ENCODE measurements at regions not wholly inside any gene's neighbourhood (a gene's known extent, or its start where the extent isn't known, plus 50 kb on each side); places are given as distances from the start of the nearest gene placed in this dataset.

GRCh38 chr5:129223178-129223577, 128.6 kb downstream of the ISOC1 start:
- TF ChIP-seq CTCF (conservative IDR thresholded peaks at IDR 0.05), result no peak
- DNase-seq (ENCODE audit: extremely low spot score, unreplicated experiment), result no peak
- Mint-ChIP-seq H3K4me1 (ENCODE audit: unreplicated experiment) (no peaks in the 10 kb centered on the region), H3K36me3 (no peaks in the 10 kb centered on the region), H3K4me3 (no peak overlapping the region), H3K27ac (no peak overlapping the region), H3K27me3 (no peaks in the 10 kb centered on the region), H3K9me3 (no peaks in the 10 kb centered on the region)

- DNase-seq (ENCODE audit: extremely low spot score, unreplicated experiment), result no peak
- Mint-ChIP-seq H3K27me3 (no peaks in the 10 kb centered on the region), H3K36me3 (no peaks in the 10 kb centered on the region), H3K9me3 (no peaks in the 10 kb centered on the region), H3K27ac (no peak overlapping the region), H3K4me3 (no peak overlapping the region), H3K4me1 (ENCODE audit: unreplicated experiment) (no peaks in the 10 kb centered on the region)
- TF ChIP-seq CTCF (conservative IDR thresholded peaks at IDR 0.05), result no peak
These were observed 134.0 kb downstream of the ISOC1 start for GRCh38 chr5:129228577-129228976.

GRCh38 chr5:129241755-129242154, 147.2 kb downstream of the ISOC1 start:
- Mint-ChIP-seq H3K9me3 (no peaks in the 10 kb centered on the region), H3K27me3 (no peaks in the 10 kb centered on the region), H3K4me1 (ENCODE audit: unreplicated experiment) (peaks cover 6% of the 10 kb centered on the region), H3K27ac (no peak overlapping the region), H3K36me3 (no peaks in the 10 kb centered on the region), H3K4me3 (no peak overlapping the region)
- DNase-seq (ENCODE audit: extremely low spot score, unreplicated experiment), result no peak
- no peak for TF ChIP-seq CTCF (conservative IDR thresholded peaks at IDR 0.05)

- Mint-ChIP-seq H3K36me3 (no peaks in the 10 kb centered on the region), H3K4me3 (no peak overlapping the region), H3K27ac (no peak overlapping the region), H3K27me3 (no peaks in the 10 kb centered on the region), H3K9me3 (no peaks in the 10 kb centered on the region), H3K4me1 (ENCODE audit: unreplicated experiment) (peaks cover 6% of the 10 kb centered on the region)
- no peak for DNase-seq (ENCODE audit: extremely low spot score, unreplicated experiment)
- no peak for TF ChIP-seq CTCF (conservative IDR thresholded peaks at IDR 0.05)
These were observed 148.5 kb downstream of the ISOC1 start for GRCh38 chr5:129243039-129243438.

- H3K4me1 Mint-ChIP-seq (ENCODE audit: unreplicated experiment), result peaks cover 6% of the 10 kb centered on the region
- DNase-seq (ENCODE audit: extremely low spot score, unreplicated experiment), result no peak
- no peak overlapping the region for H3K27ac Mint-ChIP-seq
- TF ChIP-seq CTCF (conservative IDR thresholded peaks at IDR 0.05), result no peak
- no peak overlapping the region for H3K4me3 Mint-ChIP-seq
- H3K9me3 Mint-ChIP-seq, result no peaks in the 10 kb centered on the region
- H3K27me3 Mint-ChIP-seq, result no peaks in the 10 kb centered on the region
- H3K36me3 Mint-ChIP-seq, result no peaks in the 10 kb centered on the region
These were observed 149.9 kb downstream of the ISOC1 start for GRCh38 chr5:129244478-129244877.

GRCh38 chr5:129245489-129245888, 150.9 kb downstream of the ISOC1 start:
- TF ChIP-seq CTCF (conservative IDR thresholded peaks at IDR 0.05), result no peak
- DNase-seq (ENCODE audit: extremely low spot score, unreplicated experiment), result no peak
- Mint-ChIP-seq H3K4me1 (ENCODE audit: unreplicated experiment) (peaks cover 6% of the 10 kb centered on the region), H3K36me3 (no peaks in the 10 kb centered on the region), H3K27ac (no peak overlapping the region), H3K27me3 (no peaks in the 10 kb centered on the region), H3K4me3 (no peak overlapping the region), H3K9me3 (no peaks in the 10 kb centered on the region)

Data from type B pancreatic cell (in vitro differentiated cells).